Caco-2 (cell line): ENCODE measurements at regions not wholly inside any gene's neighbourhood (a gene's known extent, or its start where the extent isn't known, plus 50 kb on each side); places are given as distances from the start of the nearest gene placed in this dataset.
"Not testable (repeated sequence)": the region's sequence is repeated elsewhere in the genome, so short reads cannot be mapped to it uniquely, and the experiment has no call there.

Experiments
- BruUV-seq: library from RNA; stranded (reverse); fragments of 400-500 nt; replicated peaks from 2 replicates; lab custom pipeline; 2021; lab: Mats Ljungman, UMichigan
- CTCF ChIA-PET: fragments of 300-600 bp; sonication (Branson Sonifier 250); formaldehyde crosslinking; loops from one replicate; lab custom pipeline; 2022; ENCODE audit warnings: antibody characterized with exemption; lab: Charles Lee
- POLR2A ChIA-PET: fragments of 300-600 bp; sonication (Branson Sonifier 250); formaldehyde crosslinking; loops from one replicate; lab custom pipeline; 2022; ENCODE audit warnings: antibody characterized with exemption; lab: Charles Lee
- DNase-seq, 2 experiments: peaks; one replicate each; pipeline versions ENCODE4 v3.0.0 to v3.0.0-alpha.2; 2020 to 2022
- H3K27me3 ChIP-seq: replicated peaks from 2 replicates; pipeline ENCODE4 v1.6.0; 2011; ENCODE audit warnings: low read length; ENCODE audit not compliant: control insufficient read depth, insufficient read depth
- H3K36me3 ChIP-seq: 2 replicates; pipeline ENCODE4 v1.5.1; 2011; ENCODE audit warnings: low read length; ENCODE audit not compliant: control insufficient read depth, insufficient read depth
- H3K4me1 ChIP-seq: fragments of 250-450 bp; sonication (Bioruptor Pico); 2 replicates; pipeline ENCODE4 v1.5.1; 2020; ENCODE audit warnings: mild to moderate bottlenecking
- H3K4me3 ChIP-seq: 2 replicates; pipeline ENCODE4 v1.5.1; 2011; ENCODE audit warnings: low read depth, mild to moderate bottlenecking, control low read depth, low read length
- H3K9me3 ChIP-seq: fragments of 250-450 bp; sonication (Bioruptor Pico); 2 replicates; pipeline ENCODE4 v1.5.1; 2020; ENCODE audit warnings: mild to moderate bottlenecking, moderate library complexity
- H3K27ac Mint-ChIP-seq: one replicate; pipeline ENCODE4 v1.8.0; 2022; ENCODE audit warnings: mixed read lengths; ENCODE audit not compliant: unreplicated experiment
- H3K27me3 Mint-ChIP-seq: one replicate; pipeline ENCODE4 v1.8.0; 2022; ENCODE audit warnings: mixed read lengths; ENCODE audit not compliant: insufficient read depth, unreplicated experiment
- H3K36me3 Mint-ChIP-seq: one replicate; pipeline ENCODE4 v1.8.0; 2022; ENCODE audit warnings: mild to moderate bottlenecking, mixed read lengths; ENCODE audit not compliant: insufficient read depth, unreplicated experiment
- H3K4me1 Mint-ChIP-seq: one replicate; pipeline ENCODE4 v1.8.0; 2022; ENCODE audit warnings: low read depth, mixed read lengths; ENCODE audit not compliant: unreplicated experiment
- H3K4me3 Mint-ChIP-seq: one replicate; pipeline ENCODE4 v1.8.0; 2022; ENCODE audit warnings: mild to moderate bottlenecking, moderate library complexity, mixed read lengths; ENCODE audit not compliant: unreplicated experiment
- H3K9me3 Mint-ChIP-seq: one replicate; pipeline ENCODE4 v1.8.0; 2022; ENCODE audit warnings: mixed read lengths; ENCODE audit not compliant: unreplicated experiment
- intact Hi-C: fragments of 100-400 bp; cut with micrococcal nuclease; formaldehyde crosslinking; loops from one replicate; pipeline ENCODE4 v1.10.0; 2022; ENCODE audit not compliant: unreplicated experiment
- TF ChIP-seq, protein P1 (sequence below), 2 experiments: fragments of 200-600 bp in 1 of 2; IDR thresholded peaks; 1 replicate in 1 of 2; 2 replicates in 1 of 2; pipeline versions ENCODE4 v1.5.1 to v1.8.0; 2011 to 2022; ENCODE audit warnings: antibody characterized with exemption in 1 of 2, control low read depth in 1 of 2, inconsistent platforms in 1 of 2, low read depth in 1 of 2, low read length in 1 of 2, mild to moderate bottlenecking in 1 of 2, moderate library complexity in 1 of 2; ENCODE audit not compliant: insufficient read depth in 1 of 2, severe bottlenecking in 1 of 2, unreplicated experiment in 1 of 2

DNA sequence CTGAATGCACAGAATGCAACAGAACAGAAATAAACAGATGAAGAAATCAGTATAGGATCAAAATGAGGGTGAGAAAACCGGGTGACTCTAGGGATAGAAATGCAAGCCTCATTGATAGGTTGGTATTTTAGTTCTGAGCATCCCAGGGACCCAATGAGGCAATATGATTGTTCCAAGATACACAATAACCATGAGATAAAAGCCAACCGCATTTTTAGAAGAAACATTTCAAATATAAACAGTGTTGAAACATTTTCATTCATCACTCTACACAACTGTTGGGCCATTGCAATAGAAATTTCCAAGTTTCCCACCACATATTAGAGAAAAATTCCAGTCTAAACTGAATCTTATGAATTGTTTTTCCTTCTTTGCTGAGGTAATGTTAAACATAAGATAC is 452.3 kb upstream of the PTGER4 start:
- Mint-ChIP-seq H3K9me3 (no peaks in the 10 kb centered on the region), H3K36me3 (no peaks in the 10 kb centered on the region), H3K27me3 (peaks cover 12% of the 10 kb centered on the region), H3K27ac (no peak overlapping the region), H3K4me3 (no peak overlapping the region), H3K4me1 (no peaks in the 10 kb centered on the region)
- Histone ChIP-seq H3K27me3 (no peaks in the 10 kb centered on the region), H3K4me3 (no peak overlapping the region), H3K36me3 (no peaks in the 10 kb centered on the region), H3K9me3 (no peaks in the 10 kb centered on the region), H3K4me1 (no peaks in the 10 kb centered on the region)
- no peak for DNase-seq
- TF ChIP-seq, protein P1, sequence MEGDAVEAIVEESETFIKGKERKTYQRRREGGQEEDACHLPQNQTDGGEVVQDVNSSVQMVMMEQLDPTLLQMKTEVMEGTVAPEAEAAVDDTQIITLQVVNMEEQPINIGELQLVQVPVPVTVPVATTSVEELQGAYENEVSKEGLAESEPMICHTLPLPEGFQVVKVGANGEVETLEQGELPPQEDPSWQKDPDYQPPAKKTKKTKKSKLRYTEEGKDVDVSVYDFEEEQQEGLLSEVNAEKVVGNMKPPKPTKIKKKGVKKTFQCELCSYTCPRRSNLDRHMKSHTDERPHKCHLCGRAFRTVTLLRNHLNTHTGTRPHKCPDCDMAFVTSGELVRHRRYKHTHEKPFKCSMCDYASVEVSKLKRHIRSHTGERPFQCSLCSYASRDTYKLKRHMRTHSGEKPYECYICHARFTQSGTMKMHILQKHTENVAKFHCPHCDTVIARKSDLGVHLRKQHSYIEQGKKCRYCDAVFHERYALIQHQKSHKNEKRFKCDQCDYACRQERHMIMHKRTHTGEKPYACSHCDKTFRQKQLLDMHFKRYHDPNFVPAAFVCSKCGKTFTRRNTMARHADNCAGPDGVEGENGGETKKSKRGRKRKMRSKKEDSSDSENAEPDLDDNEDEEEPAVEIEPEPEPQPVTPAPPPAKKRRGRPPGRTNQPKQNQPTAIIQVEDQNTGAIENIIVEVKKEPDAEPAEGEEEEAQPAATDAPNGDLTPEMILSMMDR (IDR thresholded peaks at IDR 0.05; ENCODE audit: insufficient read depth in 1 of 2, low read depth in 1 of 2, low read length in 1 of 2, severe bottlenecking in 1 of 2, unreplicated experiment in 1 of 2): no peak
- POLR2A ChIA-PET: no interaction called here
- intact Hi-C loops: no loop called here
- BruUV-seq: no TSS peak
- CTCF ChIA-PET: no interaction called here

DNA sequence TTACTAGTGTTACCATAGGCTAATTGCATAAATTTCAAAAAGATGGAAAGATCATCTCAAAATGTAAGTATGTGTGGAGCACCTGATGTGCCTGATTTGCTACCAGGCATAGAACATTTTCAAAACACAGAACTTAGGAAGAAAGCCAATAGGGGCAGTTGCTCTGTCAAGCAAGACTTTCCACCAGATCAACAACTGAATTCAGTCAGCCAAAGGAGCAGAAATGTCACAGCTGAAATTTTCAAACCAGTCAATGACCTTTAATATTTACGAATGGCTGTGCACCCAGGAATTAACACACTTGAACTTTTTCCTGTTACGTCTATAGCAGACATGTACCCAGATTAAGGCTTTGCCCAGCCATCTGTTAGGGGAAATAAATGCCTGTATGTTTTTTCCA is 452.8 kb upstream of the PTGER4 start:
- H3K27me3 ChIP-seq: no peaks in the 10 kb centered on the region
- Mint-ChIP-seq H3K4me3 (no peak overlapping the region), H3K9me3 (no peaks in the 10 kb centered on the region), H3K4me1 (no peaks in the 10 kb centered on the region), H3K27ac (no peak overlapping the region), H3K27me3 (peaks cover 12% of the 10 kb centered on the region), H3K36me3 (no peaks in the 10 kb centered on the region)
- no peaks in the 10 kb centered on the region for H3K9me3 ChIP-seq
- CTCF ChIA-PET: no interaction called here
- H3K36me3 ChIP-seq: no peaks in the 10 kb centered on the region
- DNase-seq: no peak
- TF ChIP-seq, protein P1 (IDR thresholded peaks at IDR 0.05; ENCODE audit: insufficient read depth in 1 of 2, low read depth in 1 of 2, low read length in 1 of 2, severe bottlenecking in 1 of 2, unreplicated experiment in 1 of 2): no peak
- H3K4me3 ChIP-seq: no peak overlapping the region
- no peaks in the 10 kb centered on the region for H3K4me1 ChIP-seq
- intact Hi-C loops: no loop called here
- BruUV-seq: no TSS peak
- POLR2A ChIA-PET: no interaction called here

DNA sequence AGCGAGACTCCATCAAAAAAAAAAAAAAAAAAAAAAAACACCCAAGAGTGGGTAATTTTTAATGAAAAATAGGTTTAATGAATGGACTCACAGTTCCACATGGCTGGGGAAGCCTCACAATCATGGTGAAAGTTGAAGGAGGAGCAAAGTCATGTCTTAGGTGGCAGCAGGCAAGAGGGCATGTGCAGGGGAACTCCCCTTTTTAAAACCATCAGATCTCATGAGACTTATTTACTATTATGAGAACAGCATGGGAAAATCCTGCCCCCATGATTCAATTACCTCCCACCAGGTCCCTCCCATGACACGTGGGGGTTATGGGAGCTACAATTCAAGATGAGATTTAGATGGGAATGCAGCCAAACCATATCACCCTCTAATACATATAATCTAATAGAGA is 454.6 kb upstream of the PTGER4 start:
- H3K36me3 Mint-ChIP-seq, H3K27me3 ChIP-seq, DNase-seq, intact Hi-C loops, H3K27ac Mint-ChIP-seq, H3K36me3 ChIP-seq, H3K9me3 Mint-ChIP-seq, BruUV-seq, CTCF ChIA-PET, H3K4me1 ChIP-seq, POLR2A ChIA-PET, H3K4me3 ChIP-seq, H3K4me3 Mint-ChIP-seq, H3K4me1 Mint-ChIP-seq, H3K9me3 ChIP-seq: not testable (repeated sequence)
- peaks cover 12% of the 10 kb centered on the region for H3K27me3 Mint-ChIP-seq

DNA sequence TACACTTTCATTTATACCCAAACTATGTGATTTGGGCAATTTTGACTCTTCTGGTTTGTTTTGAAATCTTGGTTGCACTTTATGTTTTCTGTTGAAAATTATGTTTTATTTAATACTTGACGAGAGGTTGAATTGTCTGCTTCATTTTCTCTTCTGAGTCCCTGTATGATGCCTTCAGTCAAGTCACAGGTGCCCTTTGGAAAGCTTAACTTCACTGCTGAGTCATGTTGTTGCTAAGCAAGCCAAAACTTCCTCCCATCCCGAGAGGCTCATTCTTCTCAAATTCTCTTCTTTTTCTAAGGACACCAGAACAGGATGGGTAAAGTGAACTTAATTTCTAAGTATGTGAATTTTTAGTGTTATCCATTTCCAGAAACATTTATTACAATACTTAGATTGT is 455.3 kb upstream of the PTGER4 start:
- H3K4me1 Mint-ChIP-seq: no peaks in the 10 kb centered on the region
- H3K27me3 ChIP-seq: no peaks in the 10 kb centered on the region
- H3K9me3 ChIP-seq: no peaks in the 10 kb centered on the region
- no peaks in the 10 kb centered on the region for H3K36me3 Mint-ChIP-seq
- no TSS peak for BruUV-seq
- H3K9me3 Mint-ChIP-seq: no peaks in the 10 kb centered on the region
- no peak overlapping the region for H3K27ac Mint-ChIP-seq
- DNase-seq: no peak
- CTCF ChIA-PET: no interaction called here
- no peak overlapping the region for H3K4me3 Mint-ChIP-seq
- H3K27me3 Mint-ChIP-seq: peaks cover 12% of the 10 kb centered on the region
- POLR2A ChIA-PET: no interaction called here
- intact Hi-C loops: no loop called here
- no peaks in the 10 kb centered on the region for H3K4me1 ChIP-seq
- no peaks in the 10 kb centered on the region for H3K36me3 ChIP-seq
- H3K4me3 ChIP-seq: no peak overlapping the region
- TF ChIP-seq, protein P1 (IDR thresholded peaks at IDR 0.05; ENCODE audit: insufficient read depth in 1 of 2, low read depth in 1 of 2, low read length in 1 of 2, severe bottlenecking in 1 of 2, unreplicated experiment in 1 of 2): no peak
